Astrocyte of the cerebellum (primary cell): ENCODE measurements at regions not wholly inside any gene's neighbourhood (a gene's known extent, or its start where the extent isn't known, plus 50 kb on each side); places are given as distances from the start of the nearest gene placed in this dataset.

Experiments
- DNase-seq: peaks from one replicate; pipeline ENCODE4 v3.0.0-alpha.2; 2011; ENCODE audit warnings: low read depth
- H3K4me3 ChIP-seq: 2 replicates; pipeline ENCODE4 v1.5.1; 2011; ENCODE audit warnings: mild to moderate bottlenecking, low read depth, low read length, moderate library complexity
- CTCF ChIP-seq: IDR thresholded peaks from 2 replicates; pipeline ENCODE4 v1.5.1; 2012; ENCODE audit warnings: low read length, low read depth, moderate library complexity, mild to moderate bottlenecking; ENCODE audit errors: missing control alignments
- in situ Hi-C: cut with HindIII; loops from 2 replicates; pipeline ENCODE4 v1.10.0; 2017; ENCODE audit warnings: low sequenced_read_pairs

- no peak for TF ChIP-seq CTCF
- in situ Hi-C loops = no loop called here
- no peak for DNase-seq
- no peak overlapping the region for H3K4me3 ChIP-seq
Observed at GRCh38 chr6:81843302-81843701, 90.8 kb upstream of the TENT5A start.

GRCh38 chr6:81842254-81842653, 89.8 kb upstream of the TENT5A start:
- H3K4me3 ChIP-seq = no peak overlapping the region
- no peak for TF ChIP-seq CTCF
- DNase-seq = no peak
- in situ Hi-C loops = no loop called here

- in situ Hi-C loops = no loop called here
- no peak overlapping the region for H3K4me3 ChIP-seq
- DNase-seq = no peak
- no peak for TF ChIP-seq CTCF
Observed at GRCh38 chr6:81838724-81839426, 86.4 kb upstream of the TENT5A start.

GRCh38 chr6:81838031-81838430, 85.5 kb upstream of the TENT5A start:
- in situ Hi-C loops = no loop called here
- TF ChIP-seq CTCF = no peak
- DNase-seq = no peak
- H3K4me3 ChIP-seq = no peak overlapping the region

GRCh38 chr6:81834141-81834681, 81.7 kb upstream of the TENT5A start:
- in situ Hi-C loops = no loop called here
- DNase-seq = no peak
- H3K4me3 ChIP-seq = no peak overlapping the region
- no peak for TF ChIP-seq CTCF

- in situ Hi-C loops = no loop called here
- TF ChIP-seq CTCF = no peak
- DNase-seq = no peak
- no peak overlapping the region for H3K4me3 ChIP-seq
Observed at GRCh38 chr6:81832304-81832703, 79.8 kb upstream of the TENT5A start.
